SK-N-SH (cell line): ENCODE measurements at regions not wholly inside any gene's neighbourhood (a gene's known extent, or its start where the extent isn't known, plus 50 kb on each side); places are given as distances from the start of the nearest gene placed in this dataset.

Source experiments
- GABPA ChIP-seq: IDR thresholded peaks from 2 replicates; pipeline ENCODE4 v1.4.0; 2012; ENCODE audit warnings: low read depth, mild to moderate bottlenecking
- TF ChIP-seq, protein P1 (sequence below): IDR thresholded peaks from 2 replicates; pipeline ENCODE4 v1.6.1; 2012; ENCODE audit warnings: mild to moderate bottlenecking, low read depth, low read length, moderate library complexity

DNA sequence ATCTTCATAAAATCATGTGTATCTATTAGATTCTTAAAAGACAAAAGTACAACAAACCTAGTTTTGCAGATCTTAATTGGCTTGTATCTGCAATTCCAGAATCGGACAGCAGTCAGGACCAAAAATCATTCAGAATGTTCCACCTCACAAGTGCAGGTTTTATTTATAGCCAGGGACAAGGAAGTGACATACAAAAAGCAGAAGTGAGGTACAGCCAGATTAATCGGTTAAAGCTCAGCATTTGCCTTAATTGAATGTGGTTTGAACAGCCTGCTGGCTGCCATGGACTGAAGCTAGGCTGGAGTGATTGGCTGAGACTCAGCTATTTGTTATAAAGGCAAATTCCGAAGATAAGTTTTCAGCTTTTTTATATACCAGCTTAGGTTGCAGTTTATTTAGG is 932.6 kb downstream of the C4orf33 start:
- TF ChIP-seq GABPA, result no peak
- TF ChIP-seq, protein P1, sequence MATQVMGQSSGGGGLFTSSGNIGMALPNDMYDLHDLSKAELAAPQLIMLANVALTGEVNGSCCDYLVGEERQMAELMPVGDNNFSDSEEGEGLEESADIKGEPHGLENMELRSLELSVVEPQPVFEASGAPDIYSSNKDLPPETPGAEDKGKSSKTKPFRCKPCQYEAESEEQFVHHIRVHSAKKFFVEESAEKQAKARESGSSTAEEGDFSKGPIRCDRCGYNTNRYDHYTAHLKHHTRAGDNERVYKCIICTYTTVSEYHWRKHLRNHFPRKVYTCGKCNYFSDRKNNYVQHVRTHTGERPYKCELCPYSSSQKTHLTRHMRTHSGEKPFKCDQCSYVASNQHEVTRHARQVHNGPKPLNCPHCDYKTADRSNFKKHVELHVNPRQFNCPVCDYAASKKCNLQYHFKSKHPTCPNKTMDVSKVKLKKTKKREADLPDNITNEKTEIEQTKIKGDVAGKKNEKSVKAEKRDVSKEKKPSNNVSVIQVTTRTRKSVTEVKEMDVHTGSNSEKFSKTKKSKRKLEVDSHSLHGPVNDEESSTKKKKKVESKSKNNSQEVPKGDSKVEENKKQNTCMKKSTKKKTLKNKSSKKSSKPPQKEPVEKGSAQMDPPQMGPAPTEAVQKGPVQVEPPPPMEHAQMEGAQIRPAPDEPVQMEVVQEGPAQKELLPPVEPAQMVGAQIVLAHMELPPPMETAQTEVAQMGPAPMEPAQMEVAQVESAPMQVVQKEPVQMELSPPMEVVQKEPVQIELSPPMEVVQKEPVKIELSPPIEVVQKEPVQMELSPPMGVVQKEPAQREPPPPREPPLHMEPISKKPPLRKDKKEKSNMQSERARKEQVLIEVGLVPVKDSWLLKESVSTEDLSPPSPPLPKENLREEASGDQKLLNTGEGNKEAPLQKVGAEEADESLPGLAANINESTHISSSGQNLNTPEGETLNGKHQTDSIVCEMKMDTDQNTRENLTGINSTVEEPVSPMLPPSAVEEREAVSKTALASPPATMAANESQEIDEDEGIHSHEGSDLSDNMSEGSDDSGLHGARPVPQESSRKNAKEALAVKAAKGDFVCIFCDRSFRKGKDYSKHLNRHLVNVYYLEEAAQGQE, result no peak
